ENCODE measurements at regions not wholly inside any gene's neighbourhood (a gene's known extent, or its start where the extent isn't known, plus 50 kb on each side); places are given as distances from the start of the nearest gene placed in this dataset.

GRCh38 chr6:40340957-40341356 lies 246.2 kb downstream of the LRFN2 start:
- no peak for DNase-seq (ENCODE audit: low spot score)

- no peak for DNase-seq (ENCODE audit: low spot score)
Measured at GRCh38 chr6:40340196-40340595, 247.0 kb downstream of the LRFN2 start.

- no peak for DNase-seq (ENCODE audit: low spot score)
Measured at GRCh38 chr6:40338306-40338705, 248.9 kb downstream of the LRFN2 start.

GRCh38 chr6:40336940-40337760 lies 250.0 kb downstream of the LRFN2 start:
- no peak for DNase-seq (ENCODE audit: low spot score)

GRCh38 chr6:40336296-40336695 lies 250.9 kb downstream of the LRFN2 start:
- DNase-seq (ENCODE audit: low spot score) = no peak

- no peak for DNase-seq (ENCODE audit: low spot score)
Measured at GRCh38 chr6:40334496-40335270, 252.5 kb downstream of the LRFN2 start.

- no peak for DNase-seq (ENCODE audit: low spot score)
Measured at GRCh38 chr6:40331545-40331944, 255.6 kb downstream of the LRFN2 start.

GRCh38 chr6:40330301-40330721 lies 256.9 kb downstream of the LRFN2 start:
- no peak for DNase-seq (ENCODE audit: low spot score)

- DNase-seq (ENCODE audit: low spot score) = no peak
Measured at GRCh38 chr6:40328986-40329545, 258.1 kb downstream of the LRFN2 start.

- peak; percentile 51 for DNase-seq (ENCODE audit: low spot score)
Measured at GRCh38 chr6:40328386-40328985, 258.7 kb downstream of the LRFN2 start.

GRCh38 chr6:40326714-40327421 lies 260.3 kb downstream of the LRFN2 start:
- no peak for DNase-seq (ENCODE audit: low spot score)

GRCh38 chr6:40325791-40326190 lies 261.4 kb downstream of the LRFN2 start:
- DNase-seq (ENCODE audit: low spot score) = no peak

- DNase-seq (ENCODE audit: low spot score) = no peak
Measured at GRCh38 chr6:40325041-40325440, 262.1 kb downstream of the LRFN2 start.

GRCh38 chr6:40323881-40324634 lies 263.1 kb downstream of the LRFN2 start:
- no peak for DNase-seq (ENCODE audit: low spot score)

- DNase-seq (ENCODE audit: low spot score) = no peak
Measured at GRCh38 chr6:40322336-40322735, 264.8 kb downstream of the LRFN2 start.

GRCh38 chr6:40321616-40322015 lies 265.5 kb downstream of the LRFN2 start:
- no peak for DNase-seq (ENCODE audit: low spot score)

GRCh38 chr6:40320947-40321346 lies 266.2 kb downstream of the LRFN2 start:
- no peak for DNase-seq (ENCODE audit: low spot score)

- no peak for DNase-seq (ENCODE audit: low spot score)
Measured at GRCh38 chr6:40320441-40320840, 266.7 kb downstream of the LRFN2 start.

- no peak for DNase-seq (ENCODE audit: low spot score)
Measured at GRCh38 chr6:40319124-40319523, 268.0 kb downstream of the LRFN2 start.

GRCh38 chr6:40315060-40315459 lies 272.1 kb downstream of the LRFN2 start:
- DNase-seq (ENCODE audit: low spot score) = no peak

- no peak for DNase-seq (ENCODE audit: low spot score)
Measured at GRCh38 chr6:40313582-40313981, 273.6 kb downstream of the LRFN2 start.

Data from ureter (tissue), 1 donor.